ENCODE measurements at regions not wholly inside any gene's neighbourhood (a gene's known extent, or its start where the extent isn't known, plus 50 kb on each side); places are given as distances from the start of the nearest gene placed in this dataset.

GRCh38 chr4:14928035-14928434 lies 74.2 kb upstream of the CPEB2 start:
- no peak for DNase-seq

- no peak for DNase-seq
These were observed 72.6 kb upstream of the CPEB2 start for GRCh38 chr4:14929669-14930068.

GRCh38 chr4:14934704-14935390 lies 67.4 kb upstream of the CPEB2 start:
- no peak for DNase-seq

GRCh38 chr4:14943749-14944148 lies 58.5 kb upstream of the CPEB2 start:
- no peak for DNase-seq

GRCh38 chr4:14952352-14952751 lies 49.9 kb upstream of the CPEB2 start:
- no peak for DNase-seq

Data from fibroblast of skin of back (primary cell).